ENCODE measurements at regions not wholly inside any gene's neighbourhood (a gene's known extent, or its start where the extent isn't known, plus 50 kb on each side); places are given as distances from the start of the nearest gene placed in this dataset.

DNA sequence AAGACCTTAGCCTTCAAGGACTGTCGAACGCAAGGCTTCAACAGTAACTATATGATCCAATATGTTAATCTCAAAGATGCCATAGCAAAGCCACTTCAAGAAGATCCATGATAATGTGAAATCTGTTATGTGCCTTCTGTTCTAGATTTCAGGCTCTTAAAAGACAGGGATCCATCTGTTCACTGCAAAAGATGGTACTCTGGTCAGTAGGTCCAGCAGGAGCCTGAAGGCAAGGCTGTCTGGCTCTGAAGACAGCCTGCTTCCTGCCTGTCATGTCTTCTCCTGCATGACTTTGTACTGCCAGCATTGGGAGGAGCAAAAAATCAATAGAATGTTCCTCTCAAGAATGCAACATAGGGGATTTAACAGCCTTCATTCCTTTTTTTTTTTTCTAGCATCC lies 270.8 kb upstream of the PARD3B start (continued):
- TF ChIP-seq, protein P1, sequence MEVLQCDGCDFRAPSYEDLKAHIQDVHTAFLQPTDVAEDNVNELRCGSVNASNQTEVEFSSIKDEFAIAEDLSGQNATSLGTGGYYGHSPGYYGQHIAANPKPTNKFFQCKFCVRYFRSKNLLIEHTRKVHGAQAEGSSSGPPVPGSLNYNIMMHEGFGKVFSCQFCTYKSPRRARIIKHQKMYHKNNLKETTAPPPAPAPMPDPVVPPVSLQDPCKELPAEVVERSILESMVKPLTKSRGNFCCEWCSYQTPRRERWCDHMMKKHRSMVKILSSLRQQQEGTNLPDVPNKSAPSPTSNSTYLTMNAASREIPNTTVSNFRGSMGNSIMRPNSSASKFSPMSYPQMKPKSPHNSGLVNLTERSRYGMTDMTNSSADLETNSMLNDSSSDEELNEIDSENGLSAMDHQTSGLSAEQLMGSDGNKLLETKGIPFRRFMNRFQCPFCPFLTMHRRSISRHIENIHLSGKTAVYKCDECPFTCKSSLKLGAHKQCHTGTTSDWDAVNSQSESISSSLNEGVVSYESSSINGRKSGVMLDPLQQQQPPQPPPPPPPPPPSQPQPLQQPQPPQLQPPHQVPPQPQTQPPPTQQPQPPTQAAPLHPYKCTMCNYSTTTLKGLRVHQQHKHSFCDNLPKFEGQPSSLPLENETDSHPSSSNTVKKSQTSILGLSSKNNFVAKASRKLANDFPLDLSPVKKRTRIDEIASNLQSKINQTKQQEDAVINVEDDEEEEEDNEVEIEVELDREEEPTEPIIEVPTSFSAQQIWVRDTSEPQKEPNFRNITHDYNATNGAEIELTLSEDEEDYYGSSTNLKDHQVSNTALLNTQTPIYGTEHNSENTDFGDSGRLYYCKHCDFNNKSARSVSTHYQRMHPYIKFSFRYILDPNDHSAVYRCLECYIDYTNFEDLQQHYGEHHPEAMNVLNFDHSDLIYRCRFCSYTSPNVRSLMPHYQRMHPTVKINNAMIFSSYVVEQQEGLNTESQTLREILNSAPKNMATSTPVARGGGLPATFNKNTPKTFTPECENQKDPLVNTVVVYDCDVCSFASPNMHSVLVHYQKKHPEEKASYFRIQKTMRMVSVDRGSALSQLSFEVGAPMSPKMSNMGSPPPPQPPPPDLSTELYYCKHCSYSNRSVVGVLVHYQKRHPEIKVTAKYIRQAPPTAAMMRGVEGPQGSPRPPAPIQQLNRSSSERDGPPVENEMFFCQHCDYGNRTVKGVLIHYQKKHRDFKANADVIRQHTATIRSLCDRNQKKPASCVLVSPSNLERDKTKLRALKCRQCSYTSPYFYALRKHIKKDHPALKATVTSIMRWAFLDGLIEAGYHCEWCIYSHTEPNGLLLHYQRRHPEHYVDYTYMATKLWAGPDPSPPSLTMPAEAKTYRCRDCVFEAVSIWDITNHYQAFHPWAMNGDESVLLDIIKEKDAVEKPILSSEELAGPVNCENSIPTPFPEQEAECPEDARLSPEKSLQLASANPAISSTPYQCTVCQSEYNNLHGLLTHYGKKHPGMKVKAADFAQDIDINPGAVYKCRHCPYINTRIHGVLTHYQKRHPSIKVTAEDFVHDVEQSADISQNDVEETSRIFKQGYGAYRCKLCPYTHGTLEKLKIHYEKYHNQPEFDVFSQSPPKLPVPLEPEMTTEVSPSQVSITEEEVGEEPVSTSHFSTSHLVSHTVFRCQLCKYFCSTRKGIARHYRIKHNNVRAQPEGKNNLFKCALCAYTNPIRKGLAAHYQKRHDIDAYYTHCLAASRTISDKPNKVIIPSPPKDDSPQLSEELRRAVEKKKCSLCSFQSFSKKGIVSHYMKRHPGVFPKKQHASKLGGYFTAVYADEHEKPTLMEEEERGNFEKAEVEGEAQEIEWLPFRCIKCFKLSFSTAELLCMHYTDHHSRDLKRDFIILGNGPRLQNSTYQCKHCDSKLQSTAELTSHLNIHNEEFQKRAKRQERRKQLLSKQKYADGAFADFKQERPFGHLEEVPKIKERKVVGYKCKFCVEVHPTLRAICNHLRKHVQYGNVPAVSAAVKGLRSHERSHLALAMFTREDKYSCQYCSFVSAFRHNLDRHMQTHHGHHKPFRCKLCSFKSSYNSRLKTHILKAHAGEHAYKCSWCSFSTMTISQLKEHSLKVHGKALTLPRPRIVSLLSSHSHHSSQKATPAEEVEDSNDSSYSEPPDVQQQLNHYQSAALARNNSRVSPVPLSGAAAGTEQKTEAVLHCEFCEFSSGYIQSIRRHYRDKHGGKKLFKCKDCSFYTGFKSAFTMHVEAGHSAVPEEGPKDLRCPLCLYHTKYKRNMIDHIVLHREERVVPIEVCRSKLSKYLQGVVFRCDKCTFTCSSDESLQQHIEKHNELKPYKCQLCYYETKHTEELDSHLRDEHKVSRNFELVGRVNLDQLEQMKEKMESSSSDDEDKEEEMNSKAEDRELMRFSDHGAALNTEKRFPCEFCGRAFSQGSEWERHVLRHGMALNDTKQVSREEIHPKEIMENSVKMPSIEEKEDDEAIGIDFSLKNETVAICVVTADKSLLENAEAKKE (CRISPR knock-in tag; IDR thresholded peaks at IDR 0.05) = no peak
- no peak for TF ChIP-seq POLR2AphosphoS5 (IDR thresholded peaks at IDR 0.05; ENCODE audit: low read depth)

DNA sequence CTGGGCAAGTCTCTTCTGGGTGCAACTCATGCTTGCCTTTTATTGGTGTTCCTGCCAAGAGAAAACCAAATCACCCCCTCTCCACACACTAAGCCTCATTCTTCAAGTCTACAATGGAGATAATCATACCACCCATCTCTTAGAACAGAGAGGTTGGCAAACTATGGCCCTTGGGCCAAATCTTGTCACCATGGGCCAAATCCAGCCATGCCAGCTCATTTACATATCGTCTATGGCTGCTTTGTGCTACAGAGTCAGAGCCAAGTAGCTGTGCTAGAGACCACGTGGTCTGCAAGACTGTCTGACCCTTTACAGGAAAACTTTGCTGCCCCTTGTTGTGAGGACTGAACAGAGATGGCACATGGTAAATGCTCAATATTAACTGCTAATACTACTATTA lies 270.3 kb upstream of the PARD3B start:
- Mint-ChIP-seq H3K27ac (no peak overlapping the region), H3K4me1 (peaks cover 56% of the 10 kb centered on the region), H3K4me3 (no peak overlapping the region), H3K36me3 (ENCODE audit: low read depth) (no peaks in the 10 kb centered on the region), H3K9me3 (no peaks in the 10 kb centered on the region), H3K27me3 (ENCODE audit: insufficient read depth, low read depth, poor library complexity) (peaks cover 4% of the 10 kb centered on the region)
- Histone ChIP-seq H3K4me1 (ENCODE audit: insufficient read depth) (peaks cover 42% of the 10 kb centered on the region), H3K36me3 (ENCODE audit: insufficient read depth) (no peaks in the 10 kb centered on the region), H3K4me2 (no peak overlapping the region), H3K27me3 (ENCODE audit: insufficient read depth) (no peaks in the 10 kb centered on the region), H3K4me3 (no peak overlapping the region), H4K20me1 (replicated peaks; ENCODE audit: insufficient read depth) (no peaks in the 10 kb centered on the region), H2AFZ (no peak overlapping the region), H3K27ac (ENCODE audit: low read depth) (no peak overlapping the region), H3K79me2 (replicated peaks; ENCODE audit: insufficient read depth) (no peaks in the 10 kb centered on the region), H3F3A (replicated peaks; ENCODE audit: low read depth) (no peaks in the 10 kb centered on the region), H3K9me2 (ENCODE audit: insufficient read depth) (peaks cover 20% of the 10 kb centered on the region; the same call in 1 of the 2 replicates)
- ATAC-seq (no peak), DNase-seq (ENCODE audit: low spot score) (no peak)
- TF ChIP-seq NANOG (IDR thresholded peaks at IDR 0.05; ENCODE audit: borderline replicate concordance) (no peak), CREB1 (CRISPR knock-in tag; IDR thresholded peaks at IDR 0.05; ENCODE audit: low read depth) (no peak), EZH2phosphoT487 (IDR thresholded peaks at IDR 0.05; ENCODE audit: unreplicated experiment) (no peak), JUNB (IDR thresholded peaks at IDR 0.05; ENCODE audit: unreplicated experiment) (no peak), EZH2 (IDR thresholded peaks at IDR 0.05; ENCODE audit: low read depth, unreplicated experiment) (no peak), ZNF331 (CRISPR knock-in tag; IDR thresholded peaks at IDR 0.05; ENCODE audit: low read depth) (no peak), STAT1 (IDR thresholded peaks at IDR 0.05; ENCODE audit: unreplicated experiment) (no peak), POLR2AphosphoS5 (IDR thresholded peaks at IDR 0.05; ENCODE audit: low read depth) (no peak)
- TF ChIP-seq, protein P2, sequence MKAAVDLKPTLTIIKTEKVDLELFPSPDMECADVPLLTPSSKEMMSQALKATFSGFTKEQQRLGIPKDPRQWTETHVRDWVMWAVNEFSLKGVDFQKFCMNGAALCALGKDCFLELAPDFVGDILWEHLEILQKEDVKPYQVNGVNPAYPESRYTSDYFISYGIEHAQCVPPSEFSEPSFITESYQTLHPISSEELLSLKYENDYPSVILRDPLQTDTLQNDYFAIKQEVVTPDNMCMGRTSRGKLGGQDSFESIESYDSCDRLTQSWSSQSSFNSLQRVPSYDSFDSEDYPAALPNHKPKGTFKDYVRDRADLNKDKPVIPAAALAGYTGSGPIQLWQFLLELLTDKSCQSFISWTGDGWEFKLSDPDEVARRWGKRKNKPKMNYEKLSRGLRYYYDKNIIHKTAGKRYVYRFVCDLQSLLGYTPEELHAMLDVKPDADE (IDR thresholded peaks at IDR 0.05) = no peak
- TF ChIP-seq, protein P3, sequence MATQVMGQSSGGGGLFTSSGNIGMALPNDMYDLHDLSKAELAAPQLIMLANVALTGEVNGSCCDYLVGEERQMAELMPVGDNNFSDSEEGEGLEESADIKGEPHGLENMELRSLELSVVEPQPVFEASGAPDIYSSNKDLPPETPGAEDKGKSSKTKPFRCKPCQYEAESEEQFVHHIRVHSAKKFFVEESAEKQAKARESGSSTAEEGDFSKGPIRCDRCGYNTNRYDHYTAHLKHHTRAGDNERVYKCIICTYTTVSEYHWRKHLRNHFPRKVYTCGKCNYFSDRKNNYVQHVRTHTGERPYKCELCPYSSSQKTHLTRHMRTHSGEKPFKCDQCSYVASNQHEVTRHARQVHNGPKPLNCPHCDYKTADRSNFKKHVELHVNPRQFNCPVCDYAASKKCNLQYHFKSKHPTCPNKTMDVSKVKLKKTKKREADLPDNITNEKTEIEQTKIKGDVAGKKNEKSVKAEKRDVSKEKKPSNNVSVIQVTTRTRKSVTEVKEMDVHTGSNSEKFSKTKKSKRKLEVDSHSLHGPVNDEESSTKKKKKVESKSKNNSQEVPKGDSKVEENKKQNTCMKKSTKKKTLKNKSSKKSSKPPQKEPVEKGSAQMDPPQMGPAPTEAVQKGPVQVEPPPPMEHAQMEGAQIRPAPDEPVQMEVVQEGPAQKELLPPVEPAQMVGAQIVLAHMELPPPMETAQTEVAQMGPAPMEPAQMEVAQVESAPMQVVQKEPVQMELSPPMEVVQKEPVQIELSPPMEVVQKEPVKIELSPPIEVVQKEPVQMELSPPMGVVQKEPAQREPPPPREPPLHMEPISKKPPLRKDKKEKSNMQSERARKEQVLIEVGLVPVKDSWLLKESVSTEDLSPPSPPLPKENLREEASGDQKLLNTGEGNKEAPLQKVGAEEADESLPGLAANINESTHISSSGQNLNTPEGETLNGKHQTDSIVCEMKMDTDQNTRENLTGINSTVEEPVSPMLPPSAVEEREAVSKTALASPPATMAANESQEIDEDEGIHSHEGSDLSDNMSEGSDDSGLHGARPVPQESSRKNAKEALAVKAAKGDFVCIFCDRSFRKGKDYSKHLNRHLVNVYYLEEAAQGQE (IDR thresholded peaks at IDR 0.05; ENCODE audit: unreplicated experiment) = no peak

Data from GM23338 (cell line).